Activated CD8-positive, alpha-beta memory T cell treated with anti-CD3 and anti-CD28 coated beads for 24 hours (primary cell): ENCODE measurements at regions not wholly inside any gene's neighbourhood (a gene's known extent, or its start where the extent isn't known, plus 50 kb on each side); places are given as distances from the start of the nearest gene placed in this dataset.
"Not testable (repeated sequence)": the region's sequence is repeated elsewhere in the genome, so short reads cannot be mapped to it uniquely, and the experiment has no call there.

Experiments used
- DNase-seq: peaks from one replicate; pipeline ENCODE4 v3.0.0-alpha.2; 2020

DNA sequence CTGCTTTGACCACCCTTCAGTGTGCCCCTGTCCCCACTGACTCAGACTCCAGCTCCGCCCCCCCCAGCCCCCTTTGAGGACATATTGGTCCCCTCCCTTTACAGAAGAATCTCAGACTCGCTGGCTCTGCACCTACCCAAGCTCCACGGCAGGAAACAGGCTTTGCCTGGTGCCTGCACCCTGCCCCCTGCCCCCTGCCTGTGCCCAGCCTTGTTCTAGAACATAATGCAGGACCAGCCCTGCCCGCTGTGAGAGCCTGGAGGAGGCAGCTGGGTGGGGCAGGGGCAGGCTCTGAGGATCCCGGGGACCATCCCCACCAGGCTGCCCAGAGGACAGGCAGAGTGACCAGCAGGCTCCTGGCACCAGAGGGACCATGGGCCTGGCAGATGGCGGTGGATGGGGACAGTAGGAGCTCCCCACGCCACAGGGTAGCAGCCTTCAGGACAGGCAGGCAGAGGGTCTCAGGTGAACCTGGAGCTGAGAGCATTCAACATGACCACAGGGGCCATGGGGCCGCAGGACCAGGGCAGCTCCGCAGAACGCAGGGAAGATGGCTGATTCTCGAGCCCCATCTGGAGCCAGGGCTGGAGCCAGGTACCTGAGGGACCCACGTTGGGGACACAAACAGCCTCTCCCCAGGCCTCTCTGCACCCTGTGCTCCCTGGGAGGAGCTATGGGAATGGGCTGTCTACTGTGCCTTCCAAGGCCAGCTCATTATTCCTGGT lies 165.0 kb upstream of the FOXD4L5 start:
- not testable (repeated sequence) for DNase-seq

DNA sequence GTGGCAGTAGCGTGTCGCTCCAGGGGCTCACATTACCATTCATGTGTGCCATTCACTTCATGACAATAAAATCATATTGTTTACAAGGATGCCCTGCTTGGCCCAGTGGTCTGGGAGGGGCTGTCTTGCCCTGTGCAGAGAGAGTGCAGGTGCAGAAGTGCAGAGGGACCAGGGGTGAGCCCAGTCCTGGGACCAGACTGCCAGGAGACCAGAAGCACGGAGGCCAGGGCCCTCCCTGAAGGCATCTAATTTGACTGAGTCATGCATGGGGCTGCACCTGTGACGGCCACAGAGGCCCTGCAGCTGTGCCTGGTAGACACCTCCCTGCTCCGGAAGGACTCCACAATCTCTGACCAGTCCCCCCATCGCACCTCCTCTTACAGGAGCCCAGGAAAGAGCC lies 164.4 kb upstream of the FOXD4L5 start:
- no peak for DNase-seq

DNA sequence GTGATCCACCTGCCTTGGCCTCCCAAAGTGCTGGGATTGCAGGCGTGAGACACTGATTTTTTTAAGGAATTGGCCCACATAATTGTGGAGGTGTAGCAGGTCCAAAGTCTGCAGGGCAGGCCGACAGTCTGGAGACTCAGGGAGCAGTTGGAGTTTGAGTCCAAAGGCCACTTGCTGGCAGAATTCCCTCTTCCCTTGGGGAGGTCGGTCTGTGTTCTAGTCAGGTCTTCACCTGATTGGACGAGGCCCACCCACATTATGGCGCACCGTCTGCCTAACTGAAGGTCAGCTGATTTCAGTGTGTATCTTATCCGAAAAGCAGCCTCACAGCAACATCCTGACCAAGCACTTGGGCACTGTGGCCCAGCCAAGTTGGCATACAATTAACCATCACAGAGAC lies 162.1 kb upstream of the FOXD4L5 start:
- DNase-seq: not testable (repeated sequence)

DNA sequence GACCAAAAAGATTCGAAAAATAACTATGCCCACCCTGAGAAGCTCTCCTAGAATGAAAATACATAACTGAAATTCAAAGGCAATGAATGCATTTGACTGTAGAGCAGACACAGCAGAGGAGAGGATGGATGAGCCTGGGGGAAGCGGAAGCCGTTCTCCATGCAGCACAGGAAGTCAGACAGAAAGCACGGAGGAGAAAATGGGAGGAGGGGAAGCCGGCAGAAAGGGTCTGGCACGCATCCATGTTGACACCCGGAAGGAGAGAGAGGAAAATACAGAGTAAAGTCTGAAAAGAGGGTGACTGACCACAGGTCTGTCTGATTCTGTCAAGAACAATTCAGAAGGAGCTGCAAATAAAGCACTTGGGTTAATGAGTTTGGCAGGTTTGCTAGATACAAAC lies 161.0 kb upstream of the FOXD4L5 start:
- not testable (repeated sequence) for DNase-seq

DNA sequence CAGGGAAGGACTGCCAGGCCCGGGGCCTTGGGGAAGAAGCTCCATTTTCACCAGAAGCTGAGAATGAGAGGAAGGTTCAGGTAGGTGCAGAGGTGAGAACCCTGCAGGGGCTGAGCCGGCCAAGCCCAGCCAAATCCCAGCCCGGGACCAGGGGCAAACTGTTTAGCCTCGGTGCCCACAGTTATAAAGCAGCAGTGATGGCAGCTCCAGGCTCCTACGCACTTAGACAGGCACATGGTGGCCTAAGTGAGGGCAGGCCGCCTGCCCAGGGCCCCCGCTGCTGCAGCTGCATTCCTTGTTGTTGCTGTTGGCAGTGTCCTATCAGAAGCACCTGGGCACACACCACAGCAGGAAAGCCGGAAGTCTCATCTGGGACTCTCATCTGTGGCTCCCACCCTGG lies 159.9 kb upstream of the FOXD4L5 start:
- no peak for DNase-seq

DNA sequence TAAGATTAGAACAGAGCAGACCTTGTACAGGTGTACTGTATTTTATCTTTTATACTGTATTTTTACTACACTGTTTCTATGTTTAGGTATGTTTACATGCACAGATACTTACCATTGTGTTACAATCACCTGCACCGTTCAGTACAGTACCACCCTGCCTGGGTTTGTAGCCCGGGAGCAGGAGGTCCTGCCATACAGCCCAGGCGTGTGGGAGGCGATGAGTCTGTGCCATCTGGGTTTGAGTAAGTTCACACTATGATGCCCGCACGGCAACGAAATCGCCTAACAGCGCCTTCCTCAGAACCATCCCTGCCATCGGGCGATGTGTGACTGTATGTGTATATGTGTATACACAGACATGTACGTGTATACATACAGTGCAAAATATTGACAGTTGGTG lies 157.1 kb upstream of the FOXD4L5 start:
- DNase-seq: peak; percentile 37

DNA sequence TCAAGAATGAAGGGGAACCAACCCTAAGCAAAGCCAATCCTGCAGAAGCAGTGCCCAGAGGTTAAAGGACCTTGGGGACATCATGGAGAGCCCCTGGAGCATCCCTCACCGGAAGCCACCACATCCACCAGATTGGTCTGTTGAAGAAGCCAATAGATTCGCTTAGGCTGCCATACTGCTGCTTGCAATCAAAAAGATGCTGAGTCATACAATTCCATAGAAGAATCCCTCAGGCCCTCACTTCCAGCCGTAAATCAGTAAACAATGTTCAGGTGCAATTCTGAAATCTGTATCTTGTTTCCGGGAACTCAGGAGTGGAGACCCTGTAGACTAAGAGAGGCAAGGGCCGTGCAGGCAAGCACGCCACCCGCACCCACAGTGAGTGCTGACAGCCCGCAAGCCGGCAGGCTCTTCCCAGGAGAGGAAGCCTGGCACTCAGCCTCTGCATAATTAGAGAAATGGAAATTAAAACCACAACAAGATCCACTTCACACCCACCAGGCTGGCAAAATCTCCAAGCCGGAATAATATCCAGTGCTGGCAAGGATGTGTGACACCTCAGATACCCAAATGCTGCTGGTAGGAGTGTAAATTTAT lies 156.4 kb upstream of the FOXD4L5 start:
- DNase-seq: not testable (repeated sequence)

DNA sequence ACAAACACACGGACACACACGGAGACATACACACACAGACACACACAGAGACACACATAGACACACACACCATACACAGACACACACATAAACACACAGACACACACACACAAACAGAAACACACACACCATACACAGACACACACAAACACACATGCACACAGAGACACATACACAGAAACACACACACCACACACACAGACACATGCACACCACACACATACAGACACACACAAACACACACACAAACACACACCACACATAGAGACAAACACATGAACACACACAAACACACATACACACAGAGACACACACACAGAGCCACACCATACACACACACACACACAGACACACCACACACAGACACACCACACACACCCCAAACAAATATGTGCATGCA lies 152.7 kb upstream of the FOXD4L5 start:
- no peak for DNase-seq

DNA sequence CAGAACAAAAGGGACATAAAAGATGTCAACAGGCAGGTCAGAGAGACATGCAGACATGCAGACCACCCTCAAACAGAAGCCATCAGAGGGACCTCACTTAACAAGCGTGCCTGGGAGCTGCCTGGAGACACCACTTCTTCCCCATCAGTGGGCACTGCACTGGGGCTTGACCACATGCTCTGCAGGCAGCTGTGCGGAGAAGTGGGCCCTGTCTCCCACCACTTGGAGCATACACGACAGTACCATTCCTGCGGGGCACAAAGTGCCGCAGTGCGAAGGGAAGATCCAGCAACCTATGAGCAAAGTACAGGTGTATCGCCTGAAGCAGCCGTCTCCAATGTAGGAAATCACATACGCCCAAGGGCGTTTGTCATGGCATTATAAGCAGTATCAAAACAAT lies 150.5 kb upstream of the FOXD4L5 start:
- DNase-seq: no peak

DNA sequence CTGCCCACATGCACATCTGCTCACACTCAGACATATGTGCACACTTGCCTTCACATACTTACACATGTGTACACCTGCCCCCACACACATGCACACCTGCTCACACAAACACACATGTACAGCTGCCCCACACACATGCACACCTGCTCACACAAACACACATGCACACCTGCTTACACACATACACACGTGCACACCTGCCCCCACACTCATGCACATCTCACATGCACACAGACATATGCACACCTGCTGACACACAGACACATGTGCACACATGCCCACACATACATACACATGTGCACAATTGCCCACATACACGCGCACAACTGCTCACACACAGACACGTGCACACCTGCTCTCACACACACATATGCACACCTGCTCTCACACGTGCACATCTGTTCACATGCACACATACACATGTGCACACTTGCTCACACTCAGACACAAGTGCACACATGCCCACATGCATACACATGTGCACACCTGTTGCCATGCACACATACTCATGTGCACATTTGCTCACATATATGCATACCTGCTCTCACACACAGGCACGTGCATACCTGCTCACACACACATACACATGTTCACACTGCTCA lies 147.8 kb upstream of the FOXD4L5 start:
- no peak for DNase-seq

DNA sequence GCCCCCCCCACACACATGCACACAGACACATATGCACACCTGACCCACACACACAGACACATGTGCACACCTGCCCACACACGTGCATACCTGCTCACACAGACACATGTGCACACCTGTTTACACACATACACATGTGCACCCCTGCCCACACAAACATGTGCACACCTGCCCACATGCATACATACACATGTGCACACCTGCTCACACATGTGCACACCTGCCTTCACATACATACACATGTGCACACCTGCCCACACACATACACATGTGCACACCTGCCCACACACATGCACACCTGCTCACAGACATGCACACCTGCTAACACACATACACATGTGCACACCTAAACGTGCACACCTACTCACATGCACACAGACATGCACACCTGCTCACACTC lies 147.0 kb upstream of the FOXD4L5 start:
- DNase-seq: no peak

DNA sequence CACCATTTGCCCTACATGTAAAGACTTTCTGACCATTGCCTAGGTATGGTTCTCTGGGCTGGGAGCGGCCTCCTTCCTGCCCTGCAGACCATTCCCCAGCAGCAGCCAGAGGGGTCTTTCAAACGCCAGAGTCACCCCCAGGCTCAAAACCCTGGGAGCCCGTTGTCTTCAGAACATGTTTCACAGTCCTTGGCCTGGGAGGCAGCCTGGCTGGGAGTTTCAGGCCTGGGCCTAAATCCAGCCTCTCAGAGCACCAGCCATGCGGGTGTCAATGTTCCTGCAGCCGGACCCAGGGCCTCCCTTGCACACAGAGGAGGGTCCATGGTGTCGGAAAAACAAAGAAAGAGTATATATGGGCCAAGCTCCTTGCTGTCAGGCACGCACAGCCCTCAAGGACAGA lies 145.2 kb upstream of the FOXD4L5 start:
- DNase-seq: no peak

DNA sequence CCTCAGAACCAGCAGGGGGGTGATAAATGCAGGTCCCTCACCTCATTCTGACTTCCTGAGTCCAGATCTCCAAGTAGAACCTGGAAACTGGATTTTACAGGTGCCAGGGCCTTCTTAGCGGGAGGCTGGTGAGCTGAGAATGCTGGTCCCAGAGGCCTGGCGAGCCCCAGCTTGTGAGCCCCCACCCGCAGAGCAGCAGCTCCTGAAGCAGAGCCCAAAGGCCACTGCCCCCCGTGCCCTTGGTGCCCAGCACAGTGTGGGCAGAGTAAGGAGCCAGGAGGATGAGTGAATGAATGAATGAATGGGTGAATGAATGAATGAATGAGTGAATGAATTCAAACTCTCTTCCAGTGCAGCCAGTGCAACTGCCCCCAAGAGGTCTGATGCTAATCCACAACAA lies 142.4 kb upstream of the FOXD4L5 start:
- DNase-seq: not testable (repeated sequence)

DNA sequence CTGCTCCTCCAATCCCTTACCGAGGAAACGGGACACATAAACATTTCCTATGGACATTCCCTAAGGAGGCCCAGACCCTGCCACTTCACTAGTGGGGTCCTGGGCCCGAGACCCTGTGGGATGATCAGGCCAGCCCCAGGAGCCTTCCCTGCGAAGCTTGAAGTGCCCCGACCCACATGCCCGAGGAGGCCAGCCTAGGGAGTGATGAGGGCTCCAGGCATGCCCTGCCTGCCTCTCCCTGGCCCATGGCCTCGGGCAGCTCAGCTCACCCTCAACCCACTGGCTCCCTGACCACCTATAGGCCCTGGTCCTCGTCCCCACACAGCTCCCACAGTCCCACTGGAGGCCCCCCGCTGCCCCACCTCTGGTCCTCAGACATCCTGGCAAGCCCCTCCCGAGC lies 141.8 kb upstream of the FOXD4L5 start:
- DNase-seq: not testable (repeated sequence)

DNA sequence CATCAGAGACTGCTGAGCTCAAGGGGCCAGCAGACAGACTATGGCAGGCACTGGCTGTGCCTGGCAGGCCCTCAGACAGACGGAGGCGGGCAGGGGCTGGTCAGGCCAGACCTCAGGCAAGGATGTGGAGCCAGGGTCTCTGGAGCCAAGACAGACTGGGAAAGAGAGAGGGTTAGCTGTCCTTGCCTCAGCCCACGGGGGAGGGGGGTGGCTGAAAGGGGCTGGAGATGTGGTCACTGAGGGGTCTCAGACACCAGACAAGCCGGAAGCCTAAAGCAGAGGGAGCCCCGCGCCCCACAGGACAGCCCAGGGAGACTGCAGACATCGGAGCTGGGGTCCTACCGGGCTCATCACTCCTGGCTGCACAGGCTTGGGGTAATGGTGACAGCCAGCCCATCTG lies 141.2 kb upstream of the FOXD4L5 start:
- no peak for DNase-seq

DNA sequence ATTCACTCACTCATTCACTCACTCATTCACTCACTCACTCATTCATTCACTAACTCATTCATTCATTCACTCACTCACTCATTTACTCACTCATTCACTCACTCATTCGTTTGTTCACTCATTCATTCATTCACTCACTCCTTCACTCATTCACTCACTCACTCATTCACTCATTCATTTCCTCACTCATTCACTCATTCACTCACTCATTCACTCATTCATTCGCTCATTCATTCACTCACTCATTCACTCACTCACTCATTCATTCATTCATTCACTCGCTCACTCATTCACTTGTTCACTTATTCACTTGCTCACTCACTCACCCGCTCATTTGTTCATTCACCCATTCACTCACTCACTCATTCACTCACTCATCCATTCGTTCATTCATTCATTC lies 140.2 kb upstream of the FOXD4L5 start:
- not testable (repeated sequence) for DNase-seq

DNA sequence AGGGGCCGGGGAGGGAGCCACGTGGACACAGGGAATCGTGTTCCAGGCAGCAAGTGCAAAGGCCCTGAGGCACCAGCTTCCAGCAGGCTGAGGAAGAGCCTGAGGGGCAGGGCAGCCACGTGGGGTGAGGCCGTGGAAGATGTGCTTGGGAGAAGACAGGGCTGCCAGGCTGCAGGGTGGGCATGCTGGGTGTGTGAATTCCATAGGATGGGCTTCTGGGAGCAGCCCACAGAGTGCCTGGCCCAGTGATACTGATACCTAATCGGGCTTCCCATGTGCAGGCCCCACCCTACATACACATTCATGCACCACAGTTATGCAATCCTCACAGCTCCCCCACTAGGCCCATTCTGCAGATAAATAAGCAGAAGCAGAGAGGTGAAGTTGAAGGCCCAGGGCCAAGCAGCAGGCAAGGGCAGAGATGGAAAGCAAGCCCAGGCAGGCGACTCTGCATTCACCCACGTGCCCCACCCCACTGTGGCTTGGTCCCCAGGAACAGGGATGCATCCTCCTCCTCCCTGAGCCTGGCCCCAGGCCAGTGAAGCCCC lies 139.5 kb upstream of the FOXD4L5 start:
- DNase-seq: not testable (repeated sequence)

DNA sequence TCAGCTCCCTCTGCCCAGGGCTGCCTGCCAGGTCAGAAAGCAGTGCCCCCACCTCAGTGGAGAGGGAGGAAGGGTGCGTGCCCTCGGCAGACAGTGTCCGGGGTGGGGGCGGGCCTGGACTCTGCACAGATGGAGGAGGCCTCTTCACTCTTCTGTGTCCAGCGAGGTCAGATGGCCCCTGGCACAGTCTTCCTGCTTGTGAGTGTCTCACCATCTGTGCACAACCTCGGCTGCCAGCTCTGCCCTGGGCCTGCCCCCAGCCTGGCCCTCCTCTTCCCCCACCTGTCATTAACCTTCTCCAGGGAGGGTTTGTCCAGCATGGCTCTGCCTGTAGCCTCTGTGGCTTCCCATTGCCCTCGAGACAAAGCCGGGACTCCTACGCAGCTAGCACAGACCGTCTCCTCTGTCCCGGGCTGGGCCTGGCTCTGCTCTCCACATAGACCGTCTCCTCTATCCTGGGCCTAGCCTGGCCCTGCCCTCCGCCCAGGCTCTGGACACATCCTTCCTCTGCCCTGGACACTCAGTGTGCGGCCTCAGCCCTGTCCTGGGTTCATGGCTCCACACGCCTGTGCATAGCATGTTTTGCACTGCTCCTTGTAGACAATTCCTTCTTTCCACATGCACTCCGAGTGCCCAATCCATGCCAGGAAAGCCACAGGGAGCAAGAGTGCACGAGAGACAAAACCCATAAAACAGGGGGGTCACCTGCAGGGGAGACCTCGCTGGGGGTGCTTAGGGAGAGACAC lies 138.9 kb upstream of the FOXD4L5 start:
- not testable (repeated sequence) for DNase-seq

DNA sequence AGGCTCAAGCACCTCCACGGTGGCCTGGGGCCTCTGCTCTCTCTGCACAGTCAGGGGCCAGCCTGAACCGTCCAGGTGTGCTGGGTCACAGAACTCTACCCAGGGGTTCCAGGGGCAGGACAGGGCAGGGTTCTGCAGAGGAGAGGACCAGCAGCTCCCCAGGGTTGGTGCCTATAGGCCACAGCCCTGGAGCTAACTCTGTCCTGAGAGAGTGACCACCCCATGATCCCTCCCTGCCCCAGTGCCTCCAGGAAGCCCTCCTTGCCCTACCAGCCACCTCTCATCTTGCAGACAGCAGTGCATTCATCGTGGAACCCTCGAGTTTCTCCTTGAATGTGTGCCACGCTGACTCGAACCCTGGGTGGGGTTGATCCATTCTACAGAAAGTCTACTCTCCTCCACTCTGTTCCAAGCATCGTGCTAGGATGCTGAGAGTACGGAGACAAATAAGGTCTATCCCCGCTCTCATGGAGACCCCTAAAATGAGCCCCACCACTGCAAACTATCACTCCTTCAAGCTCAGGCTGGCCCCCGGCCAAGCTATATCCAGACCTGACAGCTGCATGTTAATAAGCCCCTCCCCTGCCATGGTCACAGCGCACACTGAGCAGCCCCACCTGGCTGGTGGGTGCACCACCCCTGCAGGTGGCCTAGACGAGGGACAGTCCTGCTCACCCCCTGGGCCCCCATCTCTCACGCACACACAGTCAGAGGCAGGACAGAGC lies 138.1 kb upstream of the FOXD4L5 start:
- not testable (repeated sequence) for DNase-seq

DNA sequence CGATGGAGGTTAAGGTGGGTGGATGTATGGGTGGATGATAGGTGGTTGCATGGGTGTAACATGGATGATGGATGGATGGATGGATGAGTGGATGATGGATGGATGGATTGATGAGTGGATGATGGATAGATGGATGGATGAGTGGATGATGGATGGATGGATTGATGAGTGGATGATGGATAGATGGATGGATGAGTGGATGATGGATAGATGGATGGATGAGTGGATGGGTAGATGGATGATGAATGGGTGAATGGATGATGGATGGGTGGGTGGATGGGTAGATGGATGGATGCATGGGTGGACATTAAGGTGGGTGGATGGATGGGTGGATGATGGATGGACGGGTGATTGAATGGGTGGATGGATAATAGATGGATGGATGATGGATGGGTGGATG lies 136.5 kb upstream of the FOXD4L5 start:
- DNase-seq: not testable (repeated sequence)

DNA sequence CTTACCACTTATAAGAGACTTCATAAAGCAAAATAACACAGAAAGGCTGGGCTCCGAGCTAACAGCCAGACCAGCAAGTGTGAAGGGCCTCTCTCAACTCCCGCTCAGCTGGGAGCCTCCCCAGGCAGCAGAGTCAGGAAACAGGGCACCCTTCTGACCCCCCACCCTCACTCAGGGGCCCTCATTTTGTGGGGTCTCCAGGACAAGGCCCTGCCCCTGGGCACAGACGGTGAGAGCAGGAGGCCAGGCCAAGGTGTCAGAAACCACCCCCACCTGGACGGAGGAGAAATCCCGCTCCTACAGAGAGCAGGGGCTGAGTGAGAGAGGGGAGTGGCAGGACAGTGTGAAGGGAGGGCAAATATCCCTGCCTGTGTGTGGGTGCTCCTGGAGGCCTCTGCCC lies 135.8 kb upstream of the FOXD4L5 start:
- DNase-seq: no peak

DNA sequence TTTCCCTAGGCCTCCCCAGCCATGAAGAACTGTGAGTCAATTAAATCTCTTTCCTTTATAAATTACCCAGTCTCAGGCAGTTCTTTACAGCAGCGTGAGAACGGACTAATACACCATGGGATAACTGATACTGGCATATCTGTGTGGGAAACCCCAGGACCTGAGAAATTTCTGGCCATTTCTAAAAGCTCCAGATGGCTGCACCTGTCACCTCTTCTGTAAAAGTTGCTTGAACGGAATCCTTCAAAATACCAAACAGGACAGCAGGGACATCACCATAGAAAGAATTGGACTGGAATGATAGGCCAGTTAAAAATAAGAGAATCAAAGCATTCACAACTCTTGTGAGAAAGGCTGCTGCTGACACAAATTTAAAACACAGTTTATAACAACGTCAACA lies 134.0 kb upstream of the FOXD4L5 start:
- DNase-seq: not testable (repeated sequence)

DNA sequence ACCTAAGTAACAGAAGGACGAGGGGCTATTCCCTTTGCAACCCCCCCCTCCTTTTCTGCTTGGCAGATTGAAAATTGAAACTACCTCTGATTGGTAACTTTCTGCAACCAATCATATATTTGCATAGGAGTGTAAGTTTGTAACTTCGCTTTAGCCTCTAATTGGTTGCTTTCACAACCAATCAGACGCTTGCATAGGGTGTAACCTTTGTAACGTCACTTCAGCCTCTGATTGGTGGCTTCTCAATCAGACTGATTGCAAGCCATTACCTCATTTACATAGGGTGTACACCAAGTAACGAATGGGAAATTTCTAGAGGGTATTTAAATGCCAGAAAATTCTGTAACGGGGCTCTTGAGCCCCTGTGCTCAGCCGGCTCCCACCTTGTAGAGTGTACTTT lies 131.9 kb upstream of the FOXD4L5 start:
- not testable (repeated sequence) for DNase-seq
